Fibroblast of lung (primary cell): ENCODE measurements at regions not wholly inside any gene's neighbourhood (a gene's known extent, or its start where the extent isn't known, plus 50 kb on each side); places are given as distances from the start of the nearest gene placed in this dataset.

ENCODE experiments used
- CTCF ChIP-seq, 2 donors: IDR thresholded peaks in 1 of 2; conservative IDR thresholded peaks in 1 of 2; 1 replicate in 1 of 2; 2 replicates in 1 of 2; pipeline ENCODE4 v1.5.1; 2011 to 2012; ENCODE audit warnings: low read length in 2 of 2, control low read depth in 1 of 2, inconsistent platforms in 1 of 2, low read depth in 1 of 2, mild to moderate bottlenecking in 1 of 2
- EZH2 ChIP-seq: IDR thresholded peaks from 2 replicates; pipeline ENCODE4 v1.5.1; 2012; ENCODE audit warnings: low read length, control low read depth, mild to moderate bottlenecking; ENCODE audit errors: missing control alignments

- TF ChIP-seq CTCF (conservative IDR thresholded peaks at IDR 0.05 in 1 of 2, IDR thresholded peaks at IDR 0.05 in 1 of 2; ENCODE audit: low read depth in 1 of 2, low read length in 2 of 2) (no peak), EZH2 (no peak)
Measured at GRCh38 chr3:27614592-27614991, 107.5 kb downstream of the EOMES start.
